Ovary (tissue), 7 donors: ENCODE measurements at regions not wholly inside any gene's neighbourhood (a gene's known extent, or its start where the extent isn't known, plus 50 kb on each side); places are given as distances from the start of the nearest gene placed in this dataset.

Experiments
- DNase-seq, 5 donors: peaks; one replicate each; pipeline ENCODE4 v3.0.0-alpha.2; 2019 to 2020
- H3K27ac ChIP-seq, 2 donors: fragments of 200-600 bp; one replicate each; pipeline versions ENCODE4 v1.5.1 to v1.8.0; 2019 to 2022
- H3K27me3 ChIP-seq: fragments of 200-600 bp; one replicate; pipeline ENCODE4 v1.8.0; 2022
- H3K36me3 ChIP-seq: fragments of 200-600 bp; sonication (generic); one replicate; pipeline ENCODE4 v1.5.1; 2019
- H3K4me1 ChIP-seq: one replicate; pipeline ENCODE4 v1.8.1; 2013; ENCODE audit warnings: mild to moderate bottlenecking, moderate library complexity; ENCODE audit not compliant: insufficient read depth
- H3K4me3 ChIP-seq: fragments of 200-600 bp; sonication (generic); one replicate; pipeline ENCODE4 v1.5.1; 2017
- H3K9me3 ChIP-seq, 2 donors: fragments of 200-600 bp in 1 of 2; sonication (generic) in 1 of 2; one replicate each; pipeline versions ENCODE4 v1.5.1 to v1.8.1; 2013 to 2019; ENCODE audit warnings: mild to moderate bottlenecking in 1 of 2, moderate library complexity in 1 of 2
- CTCF ChIP-seq, 3 donors: fragments of 450-650 bp in 2 of 3; fragments of 200-600 bp in 1 of 3; IDR thresholded peaks; one replicate each; pipeline versions ENCODE4 v1.5.1 to v1.8.0; 2016 to 2022; ENCODE audit warnings: antibody characterized with exemption in 3 of 3, mild to moderate bottlenecking in 1 of 3
- EP300 ChIP-seq: sonication (generic); formaldehyde crosslinking; IDR thresholded peaks from one replicate; pipeline ENCODE4 v1.6.1; 2017; ENCODE audit warnings: antibody characterized with exemption
- POLR2A ChIP-seq: fragments of 450-650 bp; IDR thresholded peaks from one replicate; pipeline ENCODE4 v1.6.1; 2017; ENCODE audit warnings: antibody characterized with exemption, mild to moderate bottlenecking, moderate library complexity
- WGBS, 3 donors: extraction: QIAGEN DNeasy Blood & Tissue Kit in 1 of 3; methylation state at CpG; one replicate each; pipeline versions ENCODE4 v1.1.5 to v1.1.7; 2013 to 2017; 5-methylcytosine and 5-hydroxymethylcytosine counted together
- intact Hi-C, 4 donors: fragments of 100-400 bp; cut with DNase I; formaldehyde crosslinking; loops; one replicate each; pipeline versions ENCODE4 v1.11.0 to v1.15.1; 2022 to 2023
- donor health status: DM: no; HTN: no; CAD: no; lungs with moderate emphysema.
- donor health status: DM: no; HTN: no; CAD: no.
- donor health status: Bipolar disorder and iron deficiency.
- donor health status: DM: no; HTN: no; CAD: no.
- donor health status: DM: yes; HTN: yes; CAD: no.

- Histone ChIP-seq H3K36me3 (no peaks in the 10 kb centered on the region), H3K4me3 (no peak overlapping the region), H3K27me3 (no peaks in the 10 kb centered on the region), H3K4me1 (no peaks in the 10 kb centered on the region), H3K9me3 (no peaks in the 10 kb centered on the region), H3K27ac (no peak overlapping the region)
- 90 to 100% (median 91%) methylated on average over 1 of the region's 1 CpG for WGBS, 3 donors
- no peak for DNase-seq
- TF ChIP-seq EP300 = no peak
- TF ChIP-seq POLR2A = no peak
- TF ChIP-seq CTCF (IDR thresholded peaks at IDR 0.05) = no peak
- intact Hi-C loops = no loop called here
These were observed 1095.1 kb downstream of the IGSF11 start for GRCh38 chr3:117939425-117940027.

DNA sequence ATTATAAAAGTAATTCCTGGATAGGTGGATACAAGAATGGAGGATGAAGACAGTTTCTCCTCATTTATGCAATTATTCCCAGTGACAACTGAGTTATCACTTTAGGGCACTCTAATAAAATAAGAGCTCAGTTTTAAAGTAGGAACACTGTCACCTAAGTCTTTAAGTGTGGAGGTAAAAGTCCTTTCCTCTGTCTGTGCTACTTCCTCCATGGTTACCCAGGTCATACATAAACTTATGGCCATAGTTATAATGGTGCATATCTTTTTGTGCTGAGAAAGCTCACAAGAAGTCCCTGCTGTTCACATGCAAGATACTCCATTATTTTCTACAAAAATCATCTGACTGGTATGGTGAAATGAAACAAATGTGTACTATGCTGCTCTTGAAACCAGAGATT, 1093.6 kb downstream of the IGSF11 start:
- intact Hi-C loops = no loop called here
- Histone ChIP-seq H3K4me3 (no peak overlapping the region), H3K4me1 (no peaks in the 10 kb centered on the region), H3K9me3 (no peaks in the 10 kb centered on the region), H3K36me3 (no peaks in the 10 kb centered on the region), H3K27me3 (no peaks in the 10 kb centered on the region), H3K27ac (no peak overlapping the region)
- no peak for DNase-seq
- TF ChIP-seq EP300 (no peak), POLR2A (no peak), CTCF (IDR thresholded peaks at IDR 0.05) (no peak)

DNA sequence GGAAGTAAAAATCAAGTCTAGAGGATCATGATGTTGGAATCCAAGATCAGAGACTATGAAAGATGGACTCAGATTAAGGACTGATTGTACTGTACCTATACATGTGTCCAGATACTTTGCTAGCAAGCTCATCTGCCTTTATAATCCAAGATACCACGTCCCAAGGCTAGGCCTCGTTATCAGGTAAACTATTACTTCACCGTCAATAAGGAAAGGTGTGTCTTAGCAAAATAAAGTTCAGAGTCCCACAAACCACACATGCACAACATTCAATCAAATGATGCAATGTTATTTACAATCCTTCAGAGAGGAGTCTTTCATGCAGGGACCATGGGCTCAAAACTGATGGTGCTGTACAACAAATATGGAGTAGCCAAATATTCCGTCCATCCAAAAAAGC, 1092.9 kb downstream of the IGSF11 start:
- 81 to 90% (median 87%) methylated on average over 4 of the region's 4 CpGs for WGBS, 3 donors
- Histone ChIP-seq H3K9me3 (no peaks in the 10 kb centered on the region), H3K4me3 (no peak overlapping the region), H3K27me3 (no peaks in the 10 kb centered on the region), H3K27ac (no peak overlapping the region), H3K36me3 (no peaks in the 10 kb centered on the region), H3K4me1 (no peaks in the 10 kb centered on the region)
- intact Hi-C loops = no loop called here
- TF ChIP-seq EP300 (no peak), CTCF (IDR thresholded peaks at IDR 0.05) (no peak), POLR2A (no peak)
- DNase-seq = no peak

DNA sequence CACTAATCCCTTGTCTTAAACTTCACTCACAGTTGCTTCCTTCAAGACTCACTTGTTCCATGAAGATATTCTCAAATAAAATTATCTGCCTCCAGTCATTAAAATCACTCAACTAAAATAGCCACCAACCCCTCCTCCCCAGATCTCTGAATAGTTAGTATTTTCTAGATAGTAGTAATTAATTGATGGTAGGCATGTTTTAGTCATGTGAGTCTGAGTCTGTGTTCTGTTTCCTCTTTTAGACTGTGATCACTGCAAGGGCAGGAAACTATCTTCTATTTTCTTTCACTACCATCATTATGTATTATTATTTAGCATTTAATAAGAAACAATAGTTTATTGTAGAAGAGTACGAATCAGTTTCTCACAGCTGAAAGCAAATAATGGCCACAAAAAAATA, 1080.5 kb downstream of the IGSF11 start:
- Histone ChIP-seq H3K36me3 (no peaks in the 10 kb centered on the region), H3K27ac (no peak overlapping the region), H3K4me3 (no peak overlapping the region), H3K4me1 (no peaks in the 10 kb centered on the region), H3K9me3 (no peaks in the 10 kb centered on the region), H3K27me3 (no peaks in the 10 kb centered on the region)
- TF ChIP-seq CTCF (IDR thresholded peaks at IDR 0.05) (no peak), POLR2A (no peak), EP300 (no peak)
- WGBS, 3 donors = 50 to 75% (median 75%) methylated on average over 1 of the region's 1 CpG
- no peak for DNase-seq
- intact Hi-C loops = no loop called here
